ENCODE measurements at regions not wholly inside any gene's neighbourhood (a gene's known extent, or its start where the extent isn't known, plus 50 kb on each side); places are given as distances from the start of the nearest gene placed in this dataset.
A peak's percentile ranks its signal among the peaks of the same experiment; 100 is the strongest.
"Not testable (repeated sequence)": the region's sequence is repeated elsewhere in the genome, so short reads cannot be mapped to it uniquely, and the experiment has no call there.

GRCh38 chr6:99668036-99668705, 61.5 kb downstream of the PRDM13 start:
- DNase-seq, result no peak

- no peak for DNase-seq
These were observed 83.5 kb downstream of the PRDM13 start for GRCh38 chr6:99689916-99690685.

- not testable (repeated sequence) for DNase-seq
These were observed 95.7 kb downstream of the PRDM13 start for GRCh38 chr6:99702287-99702686.

GRCh38 chr6:99709062-99709461, 102.4 kb downstream of the PRDM13 start:
- no peak for DNase-seq

GRCh38 chr6:99711302-99711701, 104.7 kb downstream of the PRDM13 start:
- DNase-seq, result no peak

- DNase-seq, result no peak
These were observed 105.3 kb downstream of the PRDM13 start for GRCh38 chr6:99711925-99712324.

GRCh38 chr6:99712519-99712918, 105.9 kb downstream of the PRDM13 start:
- no peak for DNase-seq

- DNase-seq, result not testable (repeated sequence)
These were observed 115.4 kb downstream of the PRDM13 start for GRCh38 chr6:99722043-99722442.

GRCh38 chr6:99730237-99730636, 123.6 kb downstream of the PRDM13 start:
- not testable (repeated sequence) for DNase-seq

- DNase-seq, result no peak
These were observed 129.7 kb downstream of the PRDM13 start for GRCh38 chr6:99736302-99736701.

- peak in 1 of 56 donors; percentile 4 for DNase-seq
These were observed 132.9 kb downstream of the PRDM13 start for GRCh38 chr6:99739526-99739925.

- DNase-seq, result no peak
These were observed 134.5 kb downstream of the PRDM13 start for GRCh38 chr6:99741092-99741491.

- no peak for DNase-seq
These were observed 137.0 kb downstream of the PRDM13 start for GRCh38 chr6:99743647-99744046.

GRCh38 chr6:99745651-99746050, 139.0 kb downstream of the PRDM13 start:
- no peak for DNase-seq

GRCh38 chr6:99746261-99746895, 139.7 kb downstream of the PRDM13 start:
- peak in 34 of 56 donors; percentile 1 to 79 (median 18) for DNase-seq

- DNase-seq, result peak in 2 of 56 donors; percentile 2 to 9
These were observed 155.1 kb downstream of the PRDM13 start for GRCh38 chr6:99761711-99762110.

GRCh38 chr6:99768166-99768565, 161.5 kb downstream of the PRDM13 start:
- no peak for DNase-seq

GRCh38 chr6:99779631-99780555, 173.3 kb downstream of the PRDM13 start:
- no peak for DNase-seq

GRCh38 chr6:99780556-99780885, 173.9 kb downstream of the PRDM13 start:
- no peak for DNase-seq

GRCh38 chr6:99789767-99790166, 183.1 kb downstream of the PRDM13 start:
- DNase-seq, result no peak

- DNase-seq, result no peak
These were observed 184.0 kb downstream of the PRDM13 start for GRCh38 chr6:99790679-99791078.

Measured in amygdala (tissue), 56 donors.